Epithelial cell of esophagus (primary cell): ENCODE measurements at regions not wholly inside any gene's neighbourhood (a gene's known extent, or its start where the extent isn't known, plus 50 kb on each side); places are given as distances from the start of the nearest gene placed in this dataset.
A peak's percentile ranks its signal among the peaks of the same experiment; 100 is the strongest.

Experiments used
- DNase-seq: peaks from one replicate; pipeline ENCODE4 v3.0.0; 2010; ENCODE audit warnings: low read depth
- H3K4me3 ChIP-seq: 2 replicates; pipeline ENCODE4 v1.5.1; 2011; ENCODE audit warnings: mild to moderate bottlenecking, low read length, control low read depth
- TF ChIP-seq, protein P1 (sequence below): IDR thresholded peaks from 2 replicates; pipeline ENCODE4 v1.5.1; 2011; ENCODE audit warnings: low read depth, mild to moderate bottlenecking, low read length, control low read depth, inconsistent platforms; ENCODE audit not compliant: insufficient read depth; ENCODE audit errors: missing control alignments

DNA sequence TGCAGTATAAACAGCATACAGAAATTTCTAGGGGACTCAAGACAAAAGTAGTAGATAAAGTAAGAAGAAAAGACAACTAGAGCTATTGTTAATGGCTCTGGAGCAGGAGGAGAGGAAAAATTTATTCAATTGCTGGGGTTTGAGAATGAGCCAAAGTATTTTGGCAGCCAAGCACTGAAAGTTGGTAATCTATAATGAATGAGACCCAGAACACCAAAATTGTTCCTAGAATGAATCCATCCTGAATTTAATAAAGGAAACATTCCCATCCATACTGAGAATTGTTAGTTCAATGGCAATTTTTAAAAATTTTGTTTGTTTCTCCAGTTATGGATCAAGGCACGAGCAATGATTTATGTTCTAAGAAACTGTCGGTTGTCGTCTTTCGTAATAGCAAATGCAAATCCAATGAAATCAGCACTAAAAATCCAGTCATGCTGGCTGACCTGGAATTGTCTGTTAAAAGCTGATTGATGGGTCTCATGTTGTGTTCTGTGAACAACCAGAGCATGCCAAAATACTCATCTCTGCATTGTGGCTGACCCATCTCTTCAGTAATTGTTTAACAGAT lies 170.9 kb upstream of the LMNTD1 start:
- H3K4me3 ChIP-seq: no peak overlapping the region
- TF ChIP-seq, protein P1, sequence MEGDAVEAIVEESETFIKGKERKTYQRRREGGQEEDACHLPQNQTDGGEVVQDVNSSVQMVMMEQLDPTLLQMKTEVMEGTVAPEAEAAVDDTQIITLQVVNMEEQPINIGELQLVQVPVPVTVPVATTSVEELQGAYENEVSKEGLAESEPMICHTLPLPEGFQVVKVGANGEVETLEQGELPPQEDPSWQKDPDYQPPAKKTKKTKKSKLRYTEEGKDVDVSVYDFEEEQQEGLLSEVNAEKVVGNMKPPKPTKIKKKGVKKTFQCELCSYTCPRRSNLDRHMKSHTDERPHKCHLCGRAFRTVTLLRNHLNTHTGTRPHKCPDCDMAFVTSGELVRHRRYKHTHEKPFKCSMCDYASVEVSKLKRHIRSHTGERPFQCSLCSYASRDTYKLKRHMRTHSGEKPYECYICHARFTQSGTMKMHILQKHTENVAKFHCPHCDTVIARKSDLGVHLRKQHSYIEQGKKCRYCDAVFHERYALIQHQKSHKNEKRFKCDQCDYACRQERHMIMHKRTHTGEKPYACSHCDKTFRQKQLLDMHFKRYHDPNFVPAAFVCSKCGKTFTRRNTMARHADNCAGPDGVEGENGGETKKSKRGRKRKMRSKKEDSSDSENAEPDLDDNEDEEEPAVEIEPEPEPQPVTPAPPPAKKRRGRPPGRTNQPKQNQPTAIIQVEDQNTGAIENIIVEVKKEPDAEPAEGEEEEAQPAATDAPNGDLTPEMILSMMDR: no peak
- peak; percentile 81 for DNase-seq

DNA sequence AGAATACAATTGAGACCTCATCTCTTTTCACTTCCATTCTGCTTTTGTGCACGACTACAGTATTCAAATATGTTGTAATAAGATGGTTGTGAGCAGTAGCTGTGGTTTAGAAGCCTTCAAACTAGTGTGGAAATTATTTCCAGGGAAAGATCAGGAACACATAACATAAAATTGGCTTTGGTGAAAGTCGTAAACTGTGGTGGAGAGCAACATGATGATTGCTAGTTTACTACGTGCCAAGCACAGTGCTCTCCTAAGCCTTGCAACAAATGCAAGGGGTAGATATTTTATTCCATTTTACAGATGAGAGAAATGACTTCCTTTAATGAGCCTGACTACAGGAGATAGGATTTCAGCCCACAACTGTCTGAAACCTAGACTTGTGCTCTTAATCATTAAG lies 172.4 kb upstream of the LMNTD1 start:
- H3K4me3 ChIP-seq: no peak overlapping the region
- TF ChIP-seq, protein P1: no peak
- DNase-seq: no peak

DNA sequence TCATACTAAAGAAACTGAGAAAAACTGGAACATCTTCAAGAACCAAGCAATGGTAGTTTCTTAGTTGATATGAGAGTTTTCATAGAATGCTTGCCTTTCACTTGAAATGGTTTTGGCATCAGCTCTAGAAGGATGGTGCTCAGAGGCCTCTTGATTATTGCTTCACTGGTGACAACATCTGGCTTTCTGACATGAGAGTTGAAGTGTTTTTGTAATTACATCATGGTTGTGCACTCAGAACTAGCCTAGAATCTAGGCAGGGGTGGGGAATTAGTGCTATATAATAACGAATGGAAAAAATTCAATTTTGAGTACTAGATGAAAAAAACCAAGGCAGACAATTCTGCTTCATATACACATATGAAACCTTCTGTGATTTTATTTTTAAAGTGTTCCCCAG lies 172.8 kb upstream of the LMNTD1 start:
- H3K4me3 ChIP-seq: no peak overlapping the region
- TF ChIP-seq, protein P1: no peak
- peak; percentile 27 for DNase-seq

DNA sequence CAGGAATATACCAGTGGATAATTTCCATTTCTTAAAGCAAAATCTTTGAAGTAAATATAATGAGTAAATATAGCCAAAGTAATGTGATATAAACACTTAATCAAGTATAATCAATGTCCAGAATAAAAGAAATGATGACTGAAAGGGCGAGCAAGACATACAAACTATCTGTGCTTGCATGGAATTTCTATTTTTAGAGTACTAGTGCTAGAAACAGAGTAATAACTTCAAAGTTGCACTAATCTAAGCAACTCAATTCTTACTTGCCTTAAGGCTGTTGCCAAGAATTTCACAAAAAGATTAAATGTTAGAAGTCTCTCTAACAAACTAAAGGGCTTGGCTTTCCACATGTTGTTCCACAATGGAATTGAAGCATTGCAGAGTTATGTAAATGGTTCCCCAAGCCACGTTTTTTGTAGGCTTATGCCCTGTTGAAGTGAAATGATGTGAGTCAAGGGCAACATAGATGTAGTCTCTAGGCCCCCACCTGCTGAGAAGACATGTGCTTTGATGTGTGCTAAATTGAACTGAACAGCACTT lies 175.0 kb upstream of the LMNTD1 start:
- H3K4me3 ChIP-seq: no peak overlapping the region
- no peak for DNase-seq
- TF ChIP-seq, protein P1: no peak

DNA sequence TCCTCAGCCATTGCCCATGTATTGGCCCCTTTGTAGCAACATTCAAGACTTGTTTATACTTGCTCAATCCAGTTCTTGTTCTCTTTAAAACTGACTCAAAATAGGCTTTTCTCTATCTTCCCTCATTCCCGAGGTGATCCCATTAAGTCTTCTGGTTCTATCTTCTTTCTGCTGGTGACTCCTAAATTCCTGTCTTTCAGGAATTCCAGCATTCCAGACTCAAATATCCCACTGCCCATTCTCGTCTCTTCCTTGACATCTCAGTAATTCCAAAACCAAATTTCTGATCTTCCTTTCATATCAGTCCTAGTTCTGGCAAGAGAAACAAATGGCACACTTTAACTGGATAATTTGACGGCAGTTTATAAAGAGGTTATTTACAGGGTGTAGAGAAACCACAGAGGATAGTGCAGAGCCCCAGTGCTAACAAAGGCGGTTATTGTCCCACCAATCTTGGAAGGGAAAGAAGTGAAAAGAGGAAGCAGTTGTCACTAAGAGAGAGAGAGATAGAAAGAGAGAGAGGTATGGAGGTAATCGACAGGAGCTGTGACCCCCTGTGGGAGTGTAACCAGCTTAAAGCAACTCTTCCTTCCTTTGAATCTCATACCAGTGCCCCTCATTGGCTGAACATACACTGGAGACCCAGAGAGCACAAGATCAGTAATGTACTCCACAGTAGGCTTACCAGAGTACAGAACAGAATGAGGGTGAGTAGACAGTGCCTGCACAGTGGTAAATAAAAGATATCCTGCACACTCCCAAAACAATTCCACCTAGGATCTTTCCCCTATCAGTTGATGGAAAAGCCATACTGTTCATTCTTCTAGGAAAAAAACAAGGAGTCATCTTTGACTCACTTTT lies 177.6 kb upstream of the LMNTD1 start:
- TF ChIP-seq, protein P1: no peak
- peak; percentile 23 for DNase-seq
- no peak overlapping the region for H3K4me3 ChIP-seq

DNA sequence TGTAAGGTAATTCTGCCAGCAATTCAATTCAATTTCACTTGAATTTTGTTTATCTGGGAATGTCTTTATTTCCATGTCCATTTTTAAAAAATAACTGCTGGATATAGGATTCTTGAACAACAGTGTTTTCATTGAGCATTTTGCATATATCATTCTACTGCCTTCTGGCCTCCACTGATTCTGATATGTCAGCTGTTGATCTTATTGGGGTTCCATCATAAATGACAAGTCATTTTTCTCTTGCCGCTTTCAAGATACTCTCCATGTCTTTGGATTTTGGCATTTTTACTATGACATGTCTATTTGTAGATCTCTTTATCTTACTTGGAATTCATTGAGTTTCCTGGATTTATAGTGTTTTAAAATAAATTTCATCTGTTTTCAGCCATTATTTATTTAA lies 180.5 kb upstream of the LMNTD1 start:
- DNase-seq: no peak
- TF ChIP-seq, protein P1: no peak
- H3K4me3 ChIP-seq: no peak overlapping the region
